ENCODE measurements at regions not wholly inside any gene's neighbourhood (a gene's known extent, or its start where the extent isn't known, plus 50 kb on each side); places are given as distances from the start of the nearest gene placed in this dataset.

- DNase-seq = no peak
- H3K9me3 ChIP-seq = no peaks in the 10 kb centered on the region
- H3K36me3 ChIP-seq = no peaks in the 10 kb centered on the region
- no peaks in the 10 kb centered on the region for H3K27me3 ChIP-seq
- no peak overlapping the region for H3K4me3 ChIP-seq
- TF ChIP-seq CTCF (IDR thresholded peaks at IDR 0.05) (no peak), POLR2A (IDR thresholded peaks at IDR 0.05) (no peak)
- peaks cover 0 to 8% (median 0%) of the 10 kb centered on the region in 4 donors for H3K4me1 ChIP-seq
- no peak overlapping the region for H3K27ac ChIP-seq
These were observed 59.3 kb upstream of the VRK1 start for GRCh38 chr14:96737881-96738280.

- Histone ChIP-seq H3K9me3 (no peaks in the 10 kb centered on the region), H3K27me3 (no peaks in the 10 kb centered on the region), H3K4me1 (peaks cover 0 to 8% (median 0%) of the 10 kb centered on the region in 4 donors), H3K4me3 (no peak overlapping the region), H3K36me3 (no peaks in the 10 kb centered on the region), H3K27ac (no peak overlapping the region)
- no peak for DNase-seq
- TF ChIP-seq POLR2A (IDR thresholded peaks at IDR 0.05) (no peak), CTCF (IDR thresholded peaks at IDR 0.05) (no peak)
These were observed 57.8 kb upstream of the VRK1 start for GRCh38 chr14:96739200-96739910.

GRCh38 chr14:96741151-96741977 lies 55.8 kb upstream of the VRK1 start:
- H3K27me3 ChIP-seq = no peaks in the 10 kb centered on the region
- peaks cover 0 to 8% (median 0%) of the 10 kb centered on the region in 4 donors for H3K4me1 ChIP-seq
- no peaks in the 10 kb centered on the region for H3K36me3 ChIP-seq
- DNase-seq = peak; percentile 21 to 77 (median 72)
- peak overlapping the region in 2 of 4 donors; percentile 39 to 42 for H3K4me3 ChIP-seq
- H3K9me3 ChIP-seq = no peaks in the 10 kb centered on the region
- H3K27ac ChIP-seq = no peak overlapping the region
- no peak for TF ChIP-seq POLR2A (IDR thresholded peaks at IDR 0.05)
- peak; percentile 34 to 89 (median 74) for TF ChIP-seq CTCF (IDR thresholded peaks at IDR 0.05)

GRCh38 chr14:96744262-96744661 lies 52.9 kb upstream of the VRK1 start:
- no peak for TF ChIP-seq POLR2A (IDR thresholded peaks at IDR 0.05)
- no peak for TF ChIP-seq CTCF (IDR thresholded peaks at IDR 0.05)
- no peak for DNase-seq

GRCh38 chr14:96745500-96746051 lies 51.6 kb upstream of the VRK1 start:
- Histone ChIP-seq H3K4me1 (peaks cover 0 to 8% (median 0%) of the 10 kb centered on the region in 4 donors), H3K9me3 (no peaks in the 10 kb centered on the region), H3K27me3 (no peaks in the 10 kb centered on the region), H3K27ac (no peak overlapping the region), H3K36me3 (no peaks in the 10 kb centered on the region), H3K4me3 (no peak overlapping the region)
- no peak for DNase-seq
- TF ChIP-seq POLR2A (IDR thresholded peaks at IDR 0.05) (no peak), CTCF (IDR thresholded peaks at IDR 0.05) (no peak)

More at GRCh38 chr14:96744262-96744661, 52.9 kb upstream of the VRK1 start:
- no peak overlapping the region for H3K27ac ChIP-seq
- H3K4me1 ChIP-seq = peaks cover 0 to 8% (median 0%) of the 10 kb centered on the region in 4 donors
- H3K4me3 ChIP-seq = no peak overlapping the region
- H3K36me3 ChIP-seq = no peaks in the 10 kb centered on the region
- no peaks in the 10 kb centered on the region for H3K9me3 ChIP-seq
- no peaks in the 10 kb centered on the region for H3K27me3 ChIP-seq
